Mesothelial cell of epicardium (in vitro differentiated cells): ENCODE measurements at regions not wholly inside any gene's neighbourhood (a gene's known extent, or its start where the extent isn't known, plus 50 kb on each side); places are given as distances from the start of the nearest gene placed in this dataset.

Experiments used
- DNase-seq, 2 experiments: peaks; one replicate each; pipeline ENCODE4 v3.0.0; 2021; ENCODE audit warnings: low spot score in 2 of 2; ENCODE audit not compliant: unreplicated experiment in 2 of 2
- H3K27ac Mint-ChIP-seq: 2 replicates; pipeline ENCODE4 v1.8.0; 2021; ENCODE audit warnings: mixed read lengths
- H3K27me3 Mint-ChIP-seq: 2 replicates; pipeline ENCODE4 v1.8.0; 2021; ENCODE audit warnings: low read depth, mixed read lengths
- H3K36me3 Mint-ChIP-seq: 2 replicates; pipeline ENCODE4 v1.8.0; 2021; ENCODE audit warnings: mixed read lengths
- H3K4me1 Mint-ChIP-seq: 2 replicates; pipeline ENCODE4 v1.8.0; 2021; ENCODE audit warnings: mixed read lengths
- H3K4me3 Mint-ChIP-seq: 2 replicates; pipeline ENCODE4 v1.8.0; 2021; ENCODE audit warnings: mild to moderate bottlenecking, moderate library complexity, mixed read lengths
- H3K9me3 Mint-ChIP-seq: 2 replicates; pipeline ENCODE4 v1.8.0; 2021; ENCODE audit warnings: mixed read lengths
- CTCF ChIP-seq: fragments of 200-600 bp; sonication (generic); IDR thresholded peaks from one replicate; pipeline ENCODE4 v1.5.0; 2021; ENCODE audit warnings: antibody characterized with exemption; ENCODE audit not compliant: unreplicated experiment

GRCh38 chr6:139970591-139970991, 596.1 kb upstream of the CITED2 start:
- Mint-ChIP-seq H3K9me3 (peaks cover 11% of the 10 kb centered on the region), H3K4me3 (no peak overlapping the region), H3K27me3 (no peaks in the 10 kb centered on the region), H3K36me3 (no peaks in the 10 kb centered on the region), H3K27ac (no peak overlapping the region), H3K4me1 (peaks cover 14% of the 10 kb centered on the region)
- no peak for DNase-seq
- TF ChIP-seq CTCF = no peak

- TF ChIP-seq CTCF = no peak
- H3K4me1 Mint-ChIP-seq = peaks cover 14% of the 10 kb centered on the region
Measured at GRCh38 chr6:139967497-139967896, 593.0 kb upstream of the CITED2 start.

GRCh38 chr6:139965393-139965792, 590.9 kb upstream of the CITED2 start:
- TF ChIP-seq CTCF = no peak
- DNase-seq = no peak
- no peak overlapping the region for H3K4me3 Mint-ChIP-seq
- H3K27me3 Mint-ChIP-seq = no peaks in the 10 kb centered on the region
- peaks cover 22% of the 10 kb centered on the region for H3K4me1 Mint-ChIP-seq
- H3K36me3 Mint-ChIP-seq = no peaks in the 10 kb centered on the region
- no peaks in the 10 kb centered on the region for H3K9me3 Mint-ChIP-seq
- peak overlapping the region; percentile 70 for H3K27ac Mint-ChIP-seq

More at GRCh38 chr6:139967497-139967896, 593.0 kb upstream of the CITED2 start:
- DNase-seq = no peak
- Mint-ChIP-seq H3K27ac (no peak overlapping the region), H3K36me3 (no peaks in the 10 kb centered on the region), H3K27me3 (no peaks in the 10 kb centered on the region), H3K4me3 (no peak overlapping the region), H3K9me3 (peaks cover 11% of the 10 kb centered on the region)

GRCh38 chr6:139964737-139965136, 590.3 kb upstream of the CITED2 start:
- no peak for DNase-seq
- Mint-ChIP-seq H3K36me3 (no peaks in the 10 kb centered on the region), H3K27me3 (no peaks in the 10 kb centered on the region), H3K27ac (peak overlapping the region; percentile 70), H3K9me3 (no peaks in the 10 kb centered on the region), H3K4me1 (peaks cover 22% of the 10 kb centered on the region), H3K4me3 (no peak overlapping the region)
- no peak for TF ChIP-seq CTCF

DNA sequence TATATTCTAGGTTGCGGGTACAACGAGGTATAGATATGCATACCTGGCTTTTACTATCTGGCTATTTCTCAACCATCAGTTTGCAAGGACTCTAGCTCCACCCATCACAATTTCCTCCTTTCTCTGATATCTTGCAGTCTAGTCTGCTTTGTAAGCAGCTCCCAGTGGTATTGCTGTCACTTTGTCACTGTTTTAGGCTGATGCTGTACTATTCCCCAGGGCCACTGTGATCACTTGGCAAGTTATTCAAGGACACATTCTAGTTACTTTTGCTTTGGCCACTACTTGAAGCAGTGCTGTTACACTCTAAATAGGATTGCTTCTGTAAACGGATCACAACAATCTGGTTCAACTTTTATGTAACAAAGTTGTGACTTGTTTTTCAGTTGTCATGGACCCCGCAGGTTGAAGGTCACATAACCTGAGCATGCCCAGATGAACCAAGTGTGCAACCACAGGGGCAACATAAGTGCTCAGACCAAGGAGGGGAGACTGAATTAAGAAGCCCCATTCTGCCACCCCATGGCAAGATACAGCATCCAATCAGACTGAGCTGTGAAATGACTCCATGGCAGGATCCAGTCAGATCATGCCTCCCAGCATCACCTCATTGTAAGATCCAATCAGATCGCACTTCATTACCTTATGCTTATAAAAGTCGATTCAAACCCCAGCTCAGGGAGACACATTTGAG, 588.4 kb upstream of the CITED2 start:
- Mint-ChIP-seq H3K4me3 (no peak overlapping the region), H3K36me3 (no peaks in the 10 kb centered on the region), H3K9me3 (peaks cover 5% of the 10 kb centered on the region), H3K4me1 (peaks cover 22% of the 10 kb centered on the region), H3K27ac (no peak overlapping the region), H3K27me3 (no peaks in the 10 kb centered on the region)
- TF ChIP-seq CTCF = no peak
- no peak for DNase-seq
